ENCODE measurements at regions not wholly inside any gene's neighbourhood (a gene's known extent, or its start where the extent isn't known, plus 50 kb on each side); places are given as distances from the start of the nearest gene placed in this dataset.

DNA sequence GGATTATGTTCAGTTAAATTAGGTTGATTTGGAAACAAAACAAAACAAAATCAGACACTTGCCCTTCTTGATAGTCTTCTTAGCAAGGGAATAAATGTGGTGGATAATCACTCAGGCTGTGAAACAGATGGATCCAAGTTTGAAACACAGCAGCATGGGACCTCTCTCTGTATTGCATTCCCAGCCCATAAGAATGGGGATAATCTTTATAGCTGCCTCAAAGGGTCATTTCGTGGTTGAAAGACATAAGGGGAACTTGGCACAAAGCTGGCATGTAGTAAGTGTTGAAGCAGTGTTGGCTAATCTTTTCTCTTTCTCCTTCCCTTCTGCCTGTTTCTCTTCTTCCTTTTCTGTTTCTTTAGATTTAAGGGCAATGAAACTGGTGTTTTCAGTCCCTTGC, 333.9 kb upstream of the TLE4 start:
- TF ChIP-seq, protein P1, sequence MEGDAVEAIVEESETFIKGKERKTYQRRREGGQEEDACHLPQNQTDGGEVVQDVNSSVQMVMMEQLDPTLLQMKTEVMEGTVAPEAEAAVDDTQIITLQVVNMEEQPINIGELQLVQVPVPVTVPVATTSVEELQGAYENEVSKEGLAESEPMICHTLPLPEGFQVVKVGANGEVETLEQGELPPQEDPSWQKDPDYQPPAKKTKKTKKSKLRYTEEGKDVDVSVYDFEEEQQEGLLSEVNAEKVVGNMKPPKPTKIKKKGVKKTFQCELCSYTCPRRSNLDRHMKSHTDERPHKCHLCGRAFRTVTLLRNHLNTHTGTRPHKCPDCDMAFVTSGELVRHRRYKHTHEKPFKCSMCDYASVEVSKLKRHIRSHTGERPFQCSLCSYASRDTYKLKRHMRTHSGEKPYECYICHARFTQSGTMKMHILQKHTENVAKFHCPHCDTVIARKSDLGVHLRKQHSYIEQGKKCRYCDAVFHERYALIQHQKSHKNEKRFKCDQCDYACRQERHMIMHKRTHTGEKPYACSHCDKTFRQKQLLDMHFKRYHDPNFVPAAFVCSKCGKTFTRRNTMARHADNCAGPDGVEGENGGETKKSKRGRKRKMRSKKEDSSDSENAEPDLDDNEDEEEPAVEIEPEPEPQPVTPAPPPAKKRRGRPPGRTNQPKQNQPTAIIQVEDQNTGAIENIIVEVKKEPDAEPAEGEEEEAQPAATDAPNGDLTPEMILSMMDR (IDR thresholded peaks at IDR 0.05) = no peak
- TF ChIP-seq POLR2A (IDR thresholded peaks at IDR 0.05) = no peak
- TF ChIP-seq EP300 (IDR thresholded peaks at IDR 0.05) = no peak

Data from ovary (tissue), 3 donors.